OCI-LY3 (cell line): ENCODE measurements at regions not wholly inside any gene's neighbourhood (a gene's known extent, or its start where the extent isn't known, plus 50 kb on each side); places are given as distances from the start of the nearest gene placed in this dataset.

ENCODE experiments used
- EZH2phosphoT487 ChIP-seq: fragments of 200-600 bp; shearing (Covaris generic); IDR thresholded peaks from 2 replicates; pipeline ENCODE4 v1.6.1; 2018; ENCODE audit warnings: antibody characterized with exemption, mixed run types, low read depth
- TF ChIP-seq, protein P1 (sequence below): fragments of 200-600, 300-600 bp; sonication (generic); IDR thresholded peaks from 2 replicates; pipeline ENCODE4 v1.5.1; 2014; ENCODE audit warnings: antibody characterized with exemption, low read length, low read depth

DNA sequence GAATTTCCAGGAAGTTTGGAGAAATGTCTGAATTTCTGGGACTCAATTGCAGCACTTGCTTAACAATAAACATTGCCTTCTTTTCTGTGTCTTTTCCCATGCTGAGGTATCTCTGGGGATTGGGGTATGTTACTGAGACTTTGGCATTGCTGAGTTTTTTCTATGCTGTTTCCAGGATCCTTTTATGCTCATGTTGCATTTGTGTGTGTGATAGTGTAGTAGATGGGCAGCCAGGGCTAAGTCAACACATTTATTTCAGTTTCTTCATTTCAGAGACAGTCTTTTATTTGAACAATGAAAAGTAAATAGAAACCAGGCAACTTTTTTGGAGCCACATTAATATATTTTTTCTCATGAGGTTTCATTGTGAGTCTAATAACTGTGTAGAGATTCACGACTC lies 1160.3 kb upstream of the TMEM132C start:
- TF ChIP-seq, protein P1, sequence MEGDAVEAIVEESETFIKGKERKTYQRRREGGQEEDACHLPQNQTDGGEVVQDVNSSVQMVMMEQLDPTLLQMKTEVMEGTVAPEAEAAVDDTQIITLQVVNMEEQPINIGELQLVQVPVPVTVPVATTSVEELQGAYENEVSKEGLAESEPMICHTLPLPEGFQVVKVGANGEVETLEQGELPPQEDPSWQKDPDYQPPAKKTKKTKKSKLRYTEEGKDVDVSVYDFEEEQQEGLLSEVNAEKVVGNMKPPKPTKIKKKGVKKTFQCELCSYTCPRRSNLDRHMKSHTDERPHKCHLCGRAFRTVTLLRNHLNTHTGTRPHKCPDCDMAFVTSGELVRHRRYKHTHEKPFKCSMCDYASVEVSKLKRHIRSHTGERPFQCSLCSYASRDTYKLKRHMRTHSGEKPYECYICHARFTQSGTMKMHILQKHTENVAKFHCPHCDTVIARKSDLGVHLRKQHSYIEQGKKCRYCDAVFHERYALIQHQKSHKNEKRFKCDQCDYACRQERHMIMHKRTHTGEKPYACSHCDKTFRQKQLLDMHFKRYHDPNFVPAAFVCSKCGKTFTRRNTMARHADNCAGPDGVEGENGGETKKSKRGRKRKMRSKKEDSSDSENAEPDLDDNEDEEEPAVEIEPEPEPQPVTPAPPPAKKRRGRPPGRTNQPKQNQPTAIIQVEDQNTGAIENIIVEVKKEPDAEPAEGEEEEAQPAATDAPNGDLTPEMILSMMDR: no peak
- no peak for TF ChIP-seq EZH2phosphoT487
